Progenitor cell of endocrine pancreas (in vitro differentiated cells): ENCODE measurements at regions not wholly inside any gene's neighbourhood (a gene's known extent, or its start where the extent isn't known, plus 50 kb on each side); places are given as distances from the start of the nearest gene placed in this dataset.
"Not testable (repeated sequence)": the region's sequence is repeated elsewhere in the genome, so short reads cannot be mapped to it uniquely, and the experiment has no call there.

ENCODE experiments used
- DNase-seq: peaks from one replicate; pipeline ENCODE4 v3.0.0; 2021; ENCODE audit warnings: low spot score; ENCODE audit not compliant: unreplicated experiment
- H3K27ac Mint-ChIP-seq: 2 replicates; pipeline ENCODE4 v1.8.0; 2021; ENCODE audit warnings: mild to moderate bottlenecking, moderate library complexity, mixed read lengths
- H3K27me3 Mint-ChIP-seq: 2 replicates; pipeline ENCODE4 v1.8.0; 2021; ENCODE audit warnings: mixed read lengths
- H3K36me3 Mint-ChIP-seq: 2 replicates; pipeline ENCODE4 v1.8.0; 2022; ENCODE audit warnings: mixed read lengths; ENCODE audit not compliant: insufficient read depth
- H3K4me1 Mint-ChIP-seq: 2 replicates; pipeline ENCODE4 v1.8.0; 2021; ENCODE audit warnings: low read depth, mixed read lengths
- H3K4me3 Mint-ChIP-seq: 2 replicates; pipeline ENCODE4 v1.8.0; 2021; ENCODE audit warnings: low read depth, mild to moderate bottlenecking, moderate library complexity, mixed read lengths
- H3K9me3 Mint-ChIP-seq: 2 replicates; pipeline ENCODE4 v1.8.0; 2021; ENCODE audit warnings: low read depth, mixed read lengths
- TF ChIP-seq, protein P1 (sequence below): fragments of 200-600 bp; sonication (generic); IDR thresholded peaks from one replicate; pipeline ENCODE4 v1.5.0; 2021; ENCODE audit warnings: antibody characterized with exemption, mild to moderate bottlenecking; ENCODE audit not compliant: unreplicated experiment

DNA sequence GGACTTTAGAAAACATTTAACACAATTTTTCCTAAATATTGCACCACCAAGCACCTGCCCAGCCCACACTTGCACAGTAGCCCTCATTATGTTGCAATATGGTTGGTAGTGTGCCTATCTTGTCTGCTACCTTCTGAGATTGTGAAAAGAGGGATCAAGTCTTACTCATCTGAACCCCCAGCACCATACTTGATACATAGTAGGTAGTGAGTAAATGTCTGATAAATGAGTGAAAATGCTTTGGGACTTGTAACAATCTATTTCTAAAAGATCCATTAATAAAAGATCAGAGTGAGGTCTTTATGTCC, 118.4 kb upstream of the MED14 start:
- no peak for DNase-seq
- H3K27me3 Mint-ChIP-seq: no peaks in the 10 kb centered on the region
- TF ChIP-seq, protein P1, sequence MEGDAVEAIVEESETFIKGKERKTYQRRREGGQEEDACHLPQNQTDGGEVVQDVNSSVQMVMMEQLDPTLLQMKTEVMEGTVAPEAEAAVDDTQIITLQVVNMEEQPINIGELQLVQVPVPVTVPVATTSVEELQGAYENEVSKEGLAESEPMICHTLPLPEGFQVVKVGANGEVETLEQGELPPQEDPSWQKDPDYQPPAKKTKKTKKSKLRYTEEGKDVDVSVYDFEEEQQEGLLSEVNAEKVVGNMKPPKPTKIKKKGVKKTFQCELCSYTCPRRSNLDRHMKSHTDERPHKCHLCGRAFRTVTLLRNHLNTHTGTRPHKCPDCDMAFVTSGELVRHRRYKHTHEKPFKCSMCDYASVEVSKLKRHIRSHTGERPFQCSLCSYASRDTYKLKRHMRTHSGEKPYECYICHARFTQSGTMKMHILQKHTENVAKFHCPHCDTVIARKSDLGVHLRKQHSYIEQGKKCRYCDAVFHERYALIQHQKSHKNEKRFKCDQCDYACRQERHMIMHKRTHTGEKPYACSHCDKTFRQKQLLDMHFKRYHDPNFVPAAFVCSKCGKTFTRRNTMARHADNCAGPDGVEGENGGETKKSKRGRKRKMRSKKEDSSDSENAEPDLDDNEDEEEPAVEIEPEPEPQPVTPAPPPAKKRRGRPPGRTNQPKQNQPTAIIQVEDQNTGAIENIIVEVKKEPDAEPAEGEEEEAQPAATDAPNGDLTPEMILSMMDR: no peak
- no peaks in the 10 kb centered on the region for H3K36me3 Mint-ChIP-seq
- H3K4me3 Mint-ChIP-seq: no peak overlapping the region
- no peaks in the 10 kb centered on the region for H3K4me1 Mint-ChIP-seq
- H3K27ac Mint-ChIP-seq: no peak overlapping the region
- peaks cover 12% of the 10 kb centered on the region for H3K9me3 Mint-ChIP-seq

DNA sequence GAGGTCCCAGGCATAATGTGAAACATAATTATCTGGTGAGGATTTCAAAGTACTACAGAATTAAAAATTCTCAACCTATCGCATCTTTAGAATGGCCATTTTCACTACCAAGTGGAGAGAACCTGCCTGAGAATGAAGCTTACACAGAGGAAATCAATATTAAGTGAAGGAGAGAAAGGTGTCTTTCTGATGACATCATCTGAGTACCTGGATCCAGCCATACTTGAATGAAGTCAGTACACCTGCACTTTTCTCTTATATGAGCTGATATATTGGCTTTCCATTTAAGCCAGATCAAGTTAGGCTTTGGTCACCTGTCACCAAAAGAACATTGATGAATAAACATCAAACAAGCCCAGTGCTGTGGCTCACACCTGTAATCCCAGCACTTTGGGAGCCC, 118.9 kb upstream of the MED14 start:
- no peak for DNase-seq
- H3K9me3 Mint-ChIP-seq: peaks cover 15% of the 10 kb centered on the region
- H3K27ac Mint-ChIP-seq: no peak overlapping the region
- no peak overlapping the region for H3K4me3 Mint-ChIP-seq
- H3K4me1 Mint-ChIP-seq: no peaks in the 10 kb centered on the region
- TF ChIP-seq, protein P1: no peak
- peaks cover 1% of the 10 kb centered on the region for H3K36me3 Mint-ChIP-seq
- H3K27me3 Mint-ChIP-seq: no peaks in the 10 kb centered on the region

DNA sequence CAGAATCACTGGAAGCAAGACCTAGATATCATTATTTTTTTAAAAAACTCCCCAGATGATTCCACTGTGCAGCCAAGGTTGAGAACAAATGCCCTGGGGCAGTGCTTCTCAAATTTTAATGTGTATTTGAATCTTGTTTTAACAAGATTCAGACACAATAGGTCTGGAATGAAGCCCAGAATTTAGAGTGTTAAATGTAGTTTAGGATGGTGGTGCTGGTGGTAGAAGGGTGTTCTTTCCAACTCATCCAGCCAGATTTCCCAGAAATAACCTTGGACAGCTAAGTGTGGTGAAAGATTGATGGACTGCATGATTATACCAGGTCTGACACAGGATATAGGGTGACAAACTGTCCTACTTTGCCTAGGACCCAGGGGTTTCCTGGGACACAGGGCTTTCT, 120.1 kb upstream of the MED14 start:
- Mint-ChIP-seq H3K4me1 (no peaks in the 10 kb centered on the region), H3K27ac (no peak overlapping the region), H3K9me3 (peaks cover 20% of the 10 kb centered on the region), H3K4me3 (no peak overlapping the region), H3K27me3 (no peaks in the 10 kb centered on the region), H3K36me3 (peaks cover 1% of the 10 kb centered on the region)
- no peak for DNase-seq
- TF ChIP-seq, protein P1: no peak

DNA sequence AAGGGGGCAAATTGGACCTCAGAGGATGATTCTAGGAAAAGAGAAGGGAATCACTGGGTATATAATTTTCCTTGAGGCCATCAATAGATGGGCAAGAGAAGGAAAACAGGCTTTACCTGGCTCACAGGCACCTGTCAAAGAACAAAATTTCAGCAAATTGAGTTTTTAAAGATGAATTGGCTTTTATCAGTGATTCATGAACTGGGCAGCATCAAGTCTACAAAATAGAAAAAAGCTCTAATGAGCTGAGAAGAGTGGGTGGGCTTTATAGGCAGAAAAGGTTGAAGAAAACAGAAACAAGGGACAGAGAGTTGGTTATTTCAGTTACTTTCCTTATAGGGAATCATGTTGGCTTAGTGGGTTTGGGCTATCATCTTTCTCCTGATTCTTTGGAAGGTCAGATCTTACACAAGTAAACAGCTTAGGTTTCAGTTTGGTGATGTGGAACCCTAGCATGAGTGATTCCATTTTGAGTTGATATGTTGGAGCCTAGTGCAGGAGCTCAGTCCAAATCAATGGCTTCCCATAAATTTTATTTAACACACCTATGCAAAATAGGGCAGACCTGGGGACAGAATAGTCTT, 120.7 kb upstream of the MED14 start:
- TF ChIP-seq, protein P1: no peak
- Mint-ChIP-seq H3K4me1 (no peaks in the 10 kb centered on the region), H3K36me3 (peaks cover 1% of the 10 kb centered on the region), H3K9me3 (peaks cover 23% of the 10 kb centered on the region), H3K27ac (no peak overlapping the region), H3K4me3 (no peak overlapping the region), H3K27me3 (no peaks in the 10 kb centered on the region)
- no peak for DNase-seq

DNA sequence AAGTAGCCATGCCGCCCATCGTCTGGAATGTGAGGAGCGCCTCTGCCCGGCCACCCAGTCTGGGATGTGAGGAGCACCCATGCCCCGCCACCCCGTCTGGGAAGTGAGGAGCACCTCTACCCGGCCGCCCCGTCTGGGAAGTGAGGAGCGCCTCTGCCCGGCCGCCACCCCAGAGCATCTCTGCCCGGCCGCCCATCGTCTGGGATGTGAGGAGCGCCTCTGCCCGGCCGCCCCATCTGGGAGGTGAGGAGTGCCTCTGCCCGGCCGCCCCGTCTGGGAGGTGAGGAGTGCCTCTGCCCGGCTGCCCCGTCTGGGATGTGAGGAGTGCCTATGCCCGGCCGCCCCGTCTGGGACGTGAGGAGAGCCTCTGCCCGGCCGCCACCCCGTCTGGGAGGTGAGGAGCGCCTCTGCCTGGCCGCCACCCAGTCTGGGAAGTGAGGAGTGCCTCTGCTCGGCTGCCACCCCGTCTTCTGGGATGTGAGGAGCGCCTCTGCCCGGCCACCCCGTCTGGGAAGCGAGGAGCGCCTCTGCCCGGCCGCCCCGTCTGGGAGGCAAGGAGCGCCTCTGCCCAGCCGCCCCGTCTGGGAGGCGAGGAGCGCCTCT, 126.7 kb upstream of the MED14 start:
- H3K9me3 Mint-ChIP-seq: peaks cover 46% of the 10 kb centered on the region
- not testable (repeated sequence) for H3K4me3 Mint-ChIP-seq

DNA sequence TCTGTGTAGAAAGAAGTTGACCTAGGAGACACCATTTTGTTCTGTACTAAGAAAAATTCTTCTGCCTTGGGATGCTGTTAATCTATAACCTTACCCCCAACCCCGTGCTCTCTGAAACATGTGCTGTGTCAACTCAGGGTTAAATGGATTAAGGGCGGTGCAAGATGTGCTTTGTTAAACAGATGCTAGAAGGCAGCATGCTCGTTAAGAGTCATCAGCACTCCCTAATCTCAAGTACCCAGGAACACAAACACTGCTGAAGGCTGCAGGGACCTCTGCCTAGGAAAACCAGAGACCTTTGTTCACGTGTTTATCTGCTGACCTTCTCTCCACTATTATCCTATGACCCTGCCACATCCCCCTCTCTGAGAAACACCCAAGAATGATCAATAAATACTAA, 127.9 kb upstream of the MED14 start:
- not testable (repeated sequence) for H3K27ac Mint-ChIP-seq, H3K4me3 Mint-ChIP-seq, H3K36me3 Mint-ChIP-seq, H3K27me3 Mint-ChIP-seq, H3K4me1 Mint-ChIP-seq, DNase-seq
- peaks cover 46% of the 10 kb centered on the region for H3K9me3 Mint-ChIP-seq

More for the DNA sequence above, 126.7 kb upstream of the MED14 start:
- H3K36me3 Mint-ChIP-seq, DNase-seq, H3K4me1 Mint-ChIP-seq, H3K27me3 Mint-ChIP-seq, H3K27ac Mint-ChIP-seq: not testable (repeated sequence)
